ENCODE measurements at regions not wholly inside any gene's neighbourhood (a gene's known extent, or its start where the extent isn't known, plus 50 kb on each side); places are given as distances from the start of the nearest gene placed in this dataset.

DNA sequence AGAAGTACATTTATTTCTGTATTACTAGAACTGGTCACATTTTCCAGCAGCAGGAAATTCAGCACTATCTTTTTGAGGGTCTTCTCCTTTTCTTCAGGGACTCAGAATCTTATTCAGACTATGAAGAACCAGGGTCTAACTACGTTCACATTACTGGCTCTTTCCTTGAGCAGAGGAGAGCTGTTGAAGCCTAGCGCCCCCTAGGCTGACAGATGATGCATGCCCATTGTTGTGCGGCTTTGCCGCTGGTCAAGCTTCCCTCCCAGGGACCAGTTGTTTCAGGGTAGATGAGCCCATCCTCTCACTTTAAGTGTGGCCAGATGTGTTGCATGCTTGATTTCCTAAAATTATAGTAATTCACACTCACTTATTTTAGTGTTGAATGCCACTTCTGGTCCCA, 168.2 kb upstream of the PDGFD start:
- no peak overlapping the region for H3K4ac ChIP-seq (ENCODE audit: low read depth, low read length)
- in situ Hi-C loops (cut with MboI; ENCODE audit: low sequenced_read_pairs) (no loop called here), intact Hi-C loops (cut with micrococcal nuclease) (no loop called here), dilution Hi-C loops (cut with HindIII; ENCODE audit: low sequenced_read_pairs, unreplicated experiment) (no loop called here)
- H3K9me3 ChIP-seq (ENCODE audit: control insufficient read depth, insufficient read depth, low read length), result no peaks in the 10 kb centered on the region
- ChIA-PET CTCF (interaction anchor here (0.8 to 2.2 kb wide), 3 partner anchors 11 to 32 kb away, joined by 3 to 7 read pairs (median 4); no protein-coding TSS in a partner anchor), POLR2A (ENCODE audit: unreplicated experiment) (no interaction called here)
- H3K27ac ChIP-seq (ENCODE audit: insufficient read depth, low read length), result no peak overlapping the region
- no peaks in the 10 kb centered on the region for H4K20me1 ChIP-seq (ENCODE audit: insufficient read depth, low read length)
- H2AK9ac ChIP-seq (replicated peaks; ENCODE audit: low read depth, low read length, poor library complexity), result no peak overlapping the region
- H3K18ac ChIP-seq (ENCODE audit: low read depth, low read length), result no peak overlapping the region
- no peak overlapping the region for H2BK15ac ChIP-seq (ENCODE audit: low read depth, low read length)
- no peak overlapping the region for H3K14ac ChIP-seq (replicated peaks; ENCODE audit: low read depth, low read length)
- H4K91ac ChIP-seq (ENCODE audit: insufficient read depth, low read depth, low read length), result no peak overlapping the region
- H4K8ac ChIP-seq (ENCODE audit: low read depth in 2 of 2, low read length in 2 of 2), result no peak overlapping the region
- BruUV-seq (replicated peaks), result no TSS peak
- H2BK5ac ChIP-seq (ENCODE audit: low read depth, low read length, poor library complexity, severe bottlenecking), result no peak overlapping the region
- no peaks in the 10 kb centered on the region for H3K27me3 ChIP-seq (ENCODE audit: control insufficient read depth, insufficient read depth, low read length)
- no CpG with 5 or more reads among the region's 4 CpGs for WGBS, 2 experiments (ENCODE audit: extremely low coverage in 2 of 2, insufficient read length in 1 of 2)
- no peak overlapping the region for H3K23ac ChIP-seq (ENCODE audit: low read depth, low read length)
- DNase-seq, result no peak
- H3K4me2 ChIP-seq (ENCODE audit: low read depth, low read length), result no peak overlapping the region
- no peak overlapping the region for H2BK120ac ChIP-seq (ENCODE audit: low read depth, low read length)
- H2BK20ac ChIP-seq (ENCODE audit: low read depth, low read length), result no peak overlapping the region
- H3K36me3 ChIP-seq (ENCODE audit: control insufficient read depth, insufficient read depth, low read length), result no peaks in the 10 kb centered on the region
- no peaks in the 10 kb centered on the region for H3K4me1 ChIP-seq (ENCODE audit: control insufficient read depth, insufficient read depth, low read length)
- H3K79me1 ChIP-seq (ENCODE audit: low read depth in 1 of 2, low read length in 2 of 2), result no peaks in the 10 kb centered on the region
- no peak overlapping the region for H3K9ac ChIP-seq (ENCODE audit: low read depth, low read length)
- ATAC-seq (ENCODE audit: low read depth), result no peak
- TF ChIP-seq RCOR1 (IDR thresholded peaks at IDR 0.05; ENCODE audit: insufficient replicate concordance, low read length) (no peak), CEBPB (IDR thresholded peaks at IDR 0.05; ENCODE audit: low read depth, low read length) (no peak), FOS (IDR thresholded peaks at IDR 0.05; ENCODE audit: low read depth, low read length) (no peak), RAD21 (IDR thresholded peaks at IDR 0.05; ENCODE audit: low read length) (no peak), POLR2A (IDR thresholded peaks at IDR 0.05; ENCODE audit: low read depth, low read length) (no peak), MAFK (IDR thresholded peaks at IDR 0.05; ENCODE audit: low read depth, low read length) (no peak), BHLHE40 (IDR thresholded peaks at IDR 0.05; ENCODE audit: low read depth, low read length) (no peak), MXI1 (IDR thresholded peaks at IDR 0.05; ENCODE audit: borderline replicate concordance, low read depth, low read length) (no peak), SMC3 (IDR thresholded peaks at IDR 0.05; ENCODE audit: low read depth, low read length) (no peak), MAZ (IDR thresholded peaks at IDR 0.05; ENCODE audit: borderline replicate concordance, low read depth, low read length) (no peak), CHD1 (IDR thresholded peaks at IDR 0.05; ENCODE audit: low read depth, low read length) (no peak), RFX5 (IDR thresholded peaks at IDR 0.05; ENCODE audit: low read depth, low read length) (no peak), NFE2L2 (IDR thresholded peaks at IDR 0.05; ENCODE audit: low read depth, low read length) (no peak)
- TF ChIP-seq, protein P1, sequence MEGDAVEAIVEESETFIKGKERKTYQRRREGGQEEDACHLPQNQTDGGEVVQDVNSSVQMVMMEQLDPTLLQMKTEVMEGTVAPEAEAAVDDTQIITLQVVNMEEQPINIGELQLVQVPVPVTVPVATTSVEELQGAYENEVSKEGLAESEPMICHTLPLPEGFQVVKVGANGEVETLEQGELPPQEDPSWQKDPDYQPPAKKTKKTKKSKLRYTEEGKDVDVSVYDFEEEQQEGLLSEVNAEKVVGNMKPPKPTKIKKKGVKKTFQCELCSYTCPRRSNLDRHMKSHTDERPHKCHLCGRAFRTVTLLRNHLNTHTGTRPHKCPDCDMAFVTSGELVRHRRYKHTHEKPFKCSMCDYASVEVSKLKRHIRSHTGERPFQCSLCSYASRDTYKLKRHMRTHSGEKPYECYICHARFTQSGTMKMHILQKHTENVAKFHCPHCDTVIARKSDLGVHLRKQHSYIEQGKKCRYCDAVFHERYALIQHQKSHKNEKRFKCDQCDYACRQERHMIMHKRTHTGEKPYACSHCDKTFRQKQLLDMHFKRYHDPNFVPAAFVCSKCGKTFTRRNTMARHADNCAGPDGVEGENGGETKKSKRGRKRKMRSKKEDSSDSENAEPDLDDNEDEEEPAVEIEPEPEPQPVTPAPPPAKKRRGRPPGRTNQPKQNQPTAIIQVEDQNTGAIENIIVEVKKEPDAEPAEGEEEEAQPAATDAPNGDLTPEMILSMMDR (conservative IDR thresholded peaks at IDR 0.05; ENCODE audit: low read depth, low read length), result no peak
- TF ChIP-seq, protein P2, sequence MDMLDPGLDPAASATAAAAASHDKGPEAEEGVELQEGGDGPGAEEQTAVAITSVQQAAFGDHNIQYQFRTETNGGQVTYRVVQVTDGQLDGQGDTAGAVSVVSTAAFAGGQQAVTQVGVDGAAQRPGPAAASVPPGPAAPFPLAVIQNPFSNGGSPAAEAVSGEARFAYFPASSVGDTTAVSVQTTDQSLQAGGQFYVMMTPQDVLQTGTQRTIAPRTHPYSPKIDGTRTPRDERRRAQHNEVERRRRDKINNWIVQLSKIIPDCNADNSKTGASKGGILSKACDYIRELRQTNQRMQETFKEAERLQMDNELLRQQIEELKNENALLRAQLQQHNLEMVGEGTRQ (IDR thresholded peaks at IDR 0.05; ENCODE audit: low read depth, low read length), result no peak
- no peaks in the 10 kb centered on the region for H3K9me1 ChIP-seq (ENCODE audit: insufficient read depth, low read length)
- no peak overlapping the region for H4K5ac ChIP-seq (ENCODE audit: low read depth, low read length)
- H2AK5ac ChIP-seq (ENCODE audit: low read depth, low read length), result no peak overlapping the region
- H3K4me3 ChIP-seq (ENCODE audit: insufficient read depth, low read depth, low read length), result no peak overlapping the region
- no peak overlapping the region for H3K56ac ChIP-seq (ENCODE audit: extremely low read depth, insufficient read depth, low read length)
- H2AFZ ChIP-seq (replicated peaks; ENCODE audit: low read length, poor library complexity), result peak overlapping the region; percentile 63

All from IMR-90 (cell line).